GM21576 (cell line): ENCODE measurements at regions not wholly inside any gene's neighbourhood (a gene's known extent, or its start where the extent isn't known, plus 50 kb on each side); places are given as distances from the start of the nearest gene placed in this dataset.
"Not testable (repeated sequence)": the region's sequence is repeated elsewhere in the genome, so short reads cannot be mapped to it uniquely, and the experiment has no call there.

Experiments
- ATAC-seq: cut with Tn5 transposase; IDR thresholded peaks from one replicate; pipeline ENCODE4 v1.9.1; 2021; ENCODE audit warnings: mild to moderate bottlenecking, moderate library complexity; ENCODE audit not compliant: unreplicated experiment

DNA sequence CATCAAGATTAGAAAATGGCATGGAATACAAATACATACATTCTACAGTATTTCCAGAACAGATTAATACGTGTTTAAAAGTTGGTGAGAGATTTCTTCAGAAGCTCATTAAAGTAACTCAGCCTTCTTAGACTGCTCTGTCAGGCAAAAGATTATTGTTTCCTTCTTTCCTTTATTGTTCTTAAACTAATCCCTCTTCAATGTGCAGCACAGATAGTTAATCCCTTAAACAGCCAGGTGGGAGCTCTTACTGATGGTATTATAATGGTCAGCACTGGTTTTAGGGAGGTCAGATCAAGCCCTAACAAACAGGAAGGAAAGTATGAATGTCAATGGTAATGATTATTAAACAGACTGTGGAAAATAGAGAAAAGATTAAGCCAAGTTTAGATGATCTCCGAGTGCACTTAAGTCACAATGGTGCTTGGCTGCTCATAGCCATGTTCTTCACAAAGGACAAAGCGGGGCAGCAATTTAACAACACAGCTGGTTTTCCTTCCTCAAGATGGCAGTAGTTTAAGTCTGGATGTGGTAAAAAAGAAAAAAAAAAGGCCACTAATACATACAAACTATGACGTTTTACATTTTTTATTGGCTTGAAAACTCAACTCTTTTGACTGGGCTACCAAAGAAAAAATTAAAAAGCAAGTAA lies 992.6 kb downstream of the PCDH9 start:
- ATAC-seq: no peak

DNA sequence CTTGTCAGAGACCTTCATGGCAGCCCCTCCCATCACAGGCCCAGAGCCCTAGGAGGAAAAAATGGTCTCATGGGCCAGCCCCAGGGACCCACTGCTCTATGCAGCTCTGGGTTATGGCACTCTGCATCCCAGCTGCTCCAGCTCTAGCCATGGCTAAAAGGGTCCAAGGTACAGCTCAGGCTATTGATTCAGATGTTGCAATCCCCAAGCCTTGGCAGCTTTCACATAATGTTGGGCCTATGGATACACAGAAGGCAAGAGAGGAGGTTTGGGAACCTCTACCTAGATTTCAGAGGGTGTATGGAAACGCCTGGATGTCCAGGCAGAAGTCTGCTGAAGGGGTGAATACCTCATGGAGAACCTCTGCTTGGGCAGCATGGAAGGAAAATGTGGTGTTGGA lies 996.0 kb downstream of the PCDH9 start:
- ATAC-seq: no peak

GRCh38 chr13:66231958-66232357 lies 998.2 kb downstream of the PCDH9 start:
- not testable (repeated sequence) for ATAC-seq

- no peak for ATAC-seq
Measured at GRCh38 chr13:66225072-66225471, 1005.1 kb downstream of the PCDH9 start.

GRCh38 chr13:66224663-66225062 lies 1005.5 kb downstream of the PCDH9 start:
- no peak for ATAC-seq

DNA sequence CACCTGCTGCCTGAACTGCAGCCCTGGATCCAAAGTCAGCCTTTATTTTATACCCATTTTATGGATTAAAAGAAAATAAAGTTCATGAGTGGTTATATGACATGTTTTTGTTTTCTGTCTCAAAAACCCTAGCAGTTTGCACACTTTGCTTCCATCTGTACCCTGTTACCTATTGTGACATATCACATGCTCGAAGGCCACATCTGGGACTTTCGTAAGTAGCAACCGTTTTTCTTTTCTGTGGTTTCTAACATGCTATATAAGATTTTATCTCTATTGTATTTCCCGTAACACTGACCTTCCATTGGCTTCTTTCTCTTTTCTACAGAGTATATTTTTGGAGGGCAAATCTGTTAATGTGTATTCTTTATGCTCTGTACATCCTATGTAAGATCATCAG lies 1007.2 kb downstream of the PCDH9 start:
- ATAC-seq: no peak

DNA sequence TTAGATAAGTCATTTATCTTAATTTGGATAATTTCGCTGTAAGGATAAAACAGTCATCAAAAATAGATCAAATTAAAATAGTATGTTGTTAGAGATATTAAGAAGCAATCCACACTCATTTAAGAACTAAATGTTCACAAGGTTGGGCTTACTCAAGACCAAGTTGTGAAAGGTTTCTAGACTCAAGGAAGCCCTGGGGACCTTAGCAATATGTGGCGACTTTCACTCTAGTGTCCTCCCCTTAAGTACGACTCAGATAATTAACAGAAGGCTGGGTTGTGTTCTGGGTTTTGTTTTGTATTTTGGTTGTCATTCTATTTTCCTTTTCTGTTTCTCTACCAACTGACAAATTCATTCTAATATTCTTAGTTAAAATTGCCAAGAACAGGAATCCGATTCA lies 1008.0 kb downstream of the PCDH9 start:
- no peak for ATAC-seq

GRCh38 chr13:66219506-66219905 lies 1010.6 kb downstream of the PCDH9 start:
- no peak for ATAC-seq

DNA sequence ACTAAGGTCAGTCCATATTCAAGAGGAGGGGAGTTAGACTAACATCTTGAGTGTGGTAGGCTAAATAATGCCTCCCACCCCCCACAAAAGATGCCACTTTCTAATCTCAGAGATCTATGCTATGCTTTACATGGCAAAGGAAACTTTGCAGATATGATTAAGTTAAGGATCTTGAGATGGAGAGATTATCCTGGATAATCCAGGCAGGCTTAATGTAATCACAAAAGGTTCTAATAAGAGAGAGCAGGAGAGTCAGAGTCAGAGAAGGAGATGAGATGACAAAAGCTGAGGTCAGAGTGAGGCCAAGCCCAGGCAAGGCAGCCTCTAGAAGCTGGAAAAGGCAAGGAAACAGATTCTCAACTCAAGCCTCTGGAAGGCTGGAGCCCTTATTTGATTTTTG lies 1011.6 kb downstream of the PCDH9 start:
- ATAC-seq: no peak

DNA sequence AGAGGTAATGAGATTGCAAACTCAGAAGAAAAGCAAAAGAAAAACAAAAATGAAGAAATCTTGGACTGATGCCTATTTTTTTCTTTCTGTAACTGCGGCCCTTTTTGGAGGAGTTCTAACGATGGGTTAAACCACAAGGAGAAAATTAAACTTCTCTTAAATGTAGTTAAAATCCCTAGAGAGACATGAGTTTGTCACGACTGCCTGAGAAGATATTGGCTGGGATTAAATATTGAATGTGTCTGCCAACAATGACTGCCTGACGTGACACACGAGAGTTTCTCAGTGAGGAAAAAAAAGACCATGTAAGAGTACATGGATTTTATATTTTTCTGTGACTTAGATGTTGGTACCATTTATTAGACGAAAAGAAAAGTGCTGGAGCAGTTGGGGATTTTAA lies 1013.4 kb downstream of the PCDH9 start:
- ATAC-seq: no peak

GRCh38 chr13:66214467-66214866 lies 1015.7 kb downstream of the PCDH9 start:
- no peak for ATAC-seq

DNA sequence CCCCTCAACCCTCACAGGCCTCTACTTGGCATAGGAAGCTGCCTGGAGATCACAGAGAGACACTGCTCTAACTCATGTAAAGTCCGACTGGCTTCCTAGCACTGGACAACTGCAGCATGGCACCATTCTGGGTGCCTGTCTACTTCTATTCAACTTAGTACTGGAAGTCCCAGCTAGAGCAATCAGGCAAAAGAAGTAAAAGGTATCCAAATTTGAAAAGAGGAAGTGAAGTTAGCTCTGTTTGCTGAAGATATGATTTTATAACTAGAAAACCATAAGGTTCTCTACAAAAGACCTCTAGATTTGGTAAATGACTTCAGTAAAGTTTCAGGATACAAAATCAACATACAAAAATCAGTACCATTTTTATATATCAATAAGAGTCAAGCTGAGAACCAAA lies 1017.6 kb downstream of the PCDH9 start:
- ATAC-seq: no peak

- no peak for ATAC-seq
Measured at GRCh38 chr13:66210677-66211076, 1019.5 kb downstream of the PCDH9 start.

- ATAC-seq: no peak
Measured at GRCh38 chr13:66208589-66208988, 1021.5 kb downstream of the PCDH9 start.

DNA sequence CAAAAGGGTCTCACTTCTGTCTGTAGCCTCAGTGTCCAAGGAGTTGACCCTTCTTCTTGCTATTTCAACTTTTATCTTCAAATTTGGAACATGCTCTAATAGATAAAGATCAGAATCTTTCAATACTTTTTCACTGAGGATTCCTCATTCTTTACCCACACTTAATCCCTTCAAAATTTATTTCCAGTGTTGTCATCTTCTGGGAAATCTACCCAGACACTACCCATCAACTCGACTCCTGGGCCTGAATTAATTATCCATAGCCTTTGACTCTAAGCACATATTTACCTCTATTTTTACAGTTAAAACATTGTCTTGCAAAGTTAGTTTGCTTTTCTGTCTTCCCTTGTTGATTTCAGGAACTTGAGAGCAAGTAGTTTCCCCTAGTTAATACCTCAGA lies 1022.5 kb downstream of the PCDH9 start:
- ATAC-seq: no peak

DNA sequence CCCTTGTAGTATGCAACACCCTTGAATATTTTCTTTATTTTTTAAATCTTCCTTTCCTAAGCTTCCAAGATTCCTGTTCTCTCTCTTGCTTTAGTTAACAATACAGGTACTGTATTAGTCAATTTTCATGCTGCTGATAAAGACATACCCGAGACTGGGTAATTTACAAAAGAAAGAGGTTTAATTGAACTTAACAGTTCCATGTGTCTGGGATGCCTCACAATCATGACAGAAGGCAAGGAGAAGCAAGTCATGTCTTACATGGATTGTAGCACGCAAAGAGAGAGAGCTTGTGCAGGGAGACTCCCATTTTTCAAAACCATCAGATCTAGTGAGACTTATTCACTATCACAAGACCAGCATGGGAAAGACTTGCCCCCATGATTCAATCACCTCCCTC lies 1024.3 kb downstream of the PCDH9 start:
- ATAC-seq: no peak

GRCh38 chr13:66200555-66200954 lies 1029.6 kb downstream of the PCDH9 start:
- no peak for ATAC-seq

- ATAC-seq: no peak
Measured at GRCh38 chr13:66195238-66195637, 1034.9 kb downstream of the PCDH9 start.

GRCh38 chr13:66189986-66190385 lies 1040.2 kb downstream of the PCDH9 start:
- no peak for ATAC-seq

DNA sequence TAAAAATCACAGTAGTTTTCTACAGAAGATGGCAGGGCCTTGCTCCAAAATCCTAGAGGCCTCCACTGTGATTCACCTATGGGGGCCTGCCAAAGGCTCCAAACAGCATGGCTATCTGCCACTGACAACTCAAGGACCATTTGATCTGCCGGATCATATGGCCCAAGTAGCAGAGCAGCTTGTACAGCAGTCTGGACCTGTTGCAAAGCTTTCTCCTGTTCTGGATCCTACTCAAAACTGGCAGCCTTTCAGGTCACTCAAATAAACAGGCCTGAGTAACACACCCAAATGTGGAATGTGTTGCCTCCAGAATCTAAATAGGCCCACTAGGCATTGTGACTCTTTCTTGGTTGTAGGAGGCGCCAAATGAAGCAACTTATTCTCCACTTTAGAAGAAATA lies 1049.3 kb downstream of the PCDH9 start:
- no peak for ATAC-seq

GRCh38 chr13:66171920-66172319 lies 1058.2 kb downstream of the PCDH9 start:
- no peak for ATAC-seq

- ATAC-seq: no peak
Measured at GRCh38 chr13:66162470-66162869, 1067.7 kb downstream of the PCDH9 start.

GRCh38 chr13:66159511-66159910 lies 1070.6 kb downstream of the PCDH9 start:
- ATAC-seq: no peak
